Activated B cell treated with CpG ODN at 0.5 μM for 24 hours (primary cell): ENCODE measurements at regions not wholly inside any gene's neighbourhood (a gene's known extent, or its start where the extent isn't known, plus 50 kb on each side); places are given as distances from the start of the nearest gene placed in this dataset.

Experiments
- ATAC-seq: fragments of 200-7000 bp; cut with Tn5 transposase; one replicate; pipeline ENCODE4 v1.10.0; 2021; ENCODE audit warnings: low read depth, mild to moderate bottlenecking, moderate library complexity
- CTCF ChIA-PET: fragments of 350-600 bp; sonication (Branson Sonifier 250); formaldehyde crosslinking; loops from one replicate; lab custom pipeline; 2021; ENCODE audit warnings: antibody characterized with exemption; lab: Charles Lee
- POLR2A ChIA-PET: fragments of 350-600 bp; sonication (Branson Sonifier 250); formaldehyde crosslinking; loops from one replicate; lab custom pipeline; 2021; ENCODE audit warnings: antibody characterized with exemption; lab: Charles Lee
- DNase-seq: peaks from one replicate; pipeline ENCODE4 v3.0.0; 2022
- H3K27ac Mint-ChIP-seq: one replicate; pipeline ENCODE4 v1.8.0; 2020; ENCODE audit warnings: mixed read lengths
- H3K27me3 Mint-ChIP-seq: one replicate; pipeline ENCODE4 v1.8.0; 2021; ENCODE audit warnings: mixed read lengths
- H3K36me3 Mint-ChIP-seq: one replicate; pipeline ENCODE4 v1.8.0; 2021; ENCODE audit warnings: low read depth, mixed read lengths
- H3K4me1 Mint-ChIP-seq: one replicate; pipeline ENCODE4 v1.8.0; 2021; ENCODE audit warnings: mixed read lengths
- H3K4me3 Mint-ChIP-seq: one replicate; pipeline ENCODE4 v1.8.0; 2020; ENCODE audit warnings: mild to moderate bottlenecking, mixed read lengths
- H3K9me3 Mint-ChIP-seq: one replicate; pipeline ENCODE4 v1.8.0; 2020; ENCODE audit warnings: mixed read lengths
- CTCF ChIP-seq: fragments of 200-600 bp; IDR thresholded peaks from one replicate; pipeline ENCODE4 v1.8.0; 2022; ENCODE audit warnings: antibody characterized with exemption, mild to moderate bottlenecking
- intact Hi-C: fragments of 100-400 bp; cut with micrococcal nuclease; formaldehyde crosslinking; loops from one replicate; pipeline ENCODE4 v1.15.1; 2024

- no peak for TF ChIP-seq CTCF
- CTCF ChIA-PET = no interaction called here
- ATAC-seq (no peak), DNase-seq (no peak)
- Mint-ChIP-seq H3K4me1 (no peaks in the 10 kb centered on the region), H3K36me3 (no peaks in the 10 kb centered on the region), H3K4me3 (no peak overlapping the region), H3K27me3 (no peaks in the 10 kb centered on the region), H3K9me3 (peaks cover 3% of the 10 kb centered on the region), H3K27ac (no peak overlapping the region)
- intact Hi-C loops = no loop called here
- POLR2A ChIA-PET = no interaction called here
These were observed 236.3 kb downstream of the PCDH10 start for GRCh38 chr4:133385161-133385954.

- Mint-ChIP-seq H3K4me3 (no peak overlapping the region), H3K4me1 (no peaks in the 10 kb centered on the region), H3K9me3 (peaks cover 11% of the 10 kb centered on the region), H3K27me3 (no peaks in the 10 kb centered on the region), H3K36me3 (no peaks in the 10 kb centered on the region), H3K27ac (no peak overlapping the region)
- ATAC-seq (no peak), DNase-seq (no peak)
- CTCF ChIA-PET = no interaction called here
- intact Hi-C loops = no loop called here
- no peak for TF ChIP-seq CTCF
- POLR2A ChIA-PET = no interaction called here
These were observed 230.8 kb downstream of the PCDH10 start for GRCh38 chr4:133379681-133380438.

- Mint-ChIP-seq H3K4me3 (no peak overlapping the region), H3K36me3 (no peaks in the 10 kb centered on the region), H3K4me1 (no peaks in the 10 kb centered on the region), H3K27me3 (no peaks in the 10 kb centered on the region), H3K27ac (no peak overlapping the region), H3K9me3 (peaks cover 8% of the 10 kb centered on the region)
- no peak for TF ChIP-seq CTCF
- ChIA-PET POLR2A (no interaction called here), CTCF (no interaction called here)
- ATAC-seq (no peak), DNase-seq (no peak)
- intact Hi-C loops = no loop called here
These were observed 228.2 kb downstream of the PCDH10 start for GRCh38 chr4:133377286-133377685.

- Mint-ChIP-seq H3K4me1 (no peaks in the 10 kb centered on the region), H3K9me3 (peaks cover 4% of the 10 kb centered on the region), H3K4me3 (no peak overlapping the region), H3K36me3 (no peaks in the 10 kb centered on the region), H3K27ac (no peak overlapping the region), H3K27me3 (no peaks in the 10 kb centered on the region)
- no peak for TF ChIP-seq CTCF
- no peak for ATAC-seq
- intact Hi-C loops = no loop called here
- ChIA-PET POLR2A (no interaction called here), CTCF (no interaction called here)
- DNase-seq = no peak
These were observed 223.6 kb downstream of the PCDH10 start for GRCh38 chr4:133372699-133373098.

- Mint-ChIP-seq H3K4me1 (no peaks in the 10 kb centered on the region), H3K27me3 (no peaks in the 10 kb centered on the region), H3K36me3 (no peaks in the 10 kb centered on the region), H3K9me3 (no peaks in the 10 kb centered on the region), H3K27ac (no peak overlapping the region), H3K4me3 (no peak overlapping the region)
- TF ChIP-seq CTCF = no peak
- no peak for ATAC-seq
- no peak for DNase-seq
- intact Hi-C loops = no loop called here
- ChIA-PET POLR2A (no interaction called here), CTCF (no interaction called here)
These were observed 206.5 kb downstream of the PCDH10 start for GRCh38 chr4:133355633-133356032.
